CMK (cell line): ENCODE measurements at regions not wholly inside any gene's neighbourhood (a gene's known extent, or its start where the extent isn't known, plus 50 kb on each side); places are given as distances from the start of the nearest gene placed in this dataset.

Experiments
- DNase-seq: peaks from one replicate; pipeline ENCODE4 v3.0.0-alpha.2; 2010; ENCODE audit warnings: low read depth

DNA sequence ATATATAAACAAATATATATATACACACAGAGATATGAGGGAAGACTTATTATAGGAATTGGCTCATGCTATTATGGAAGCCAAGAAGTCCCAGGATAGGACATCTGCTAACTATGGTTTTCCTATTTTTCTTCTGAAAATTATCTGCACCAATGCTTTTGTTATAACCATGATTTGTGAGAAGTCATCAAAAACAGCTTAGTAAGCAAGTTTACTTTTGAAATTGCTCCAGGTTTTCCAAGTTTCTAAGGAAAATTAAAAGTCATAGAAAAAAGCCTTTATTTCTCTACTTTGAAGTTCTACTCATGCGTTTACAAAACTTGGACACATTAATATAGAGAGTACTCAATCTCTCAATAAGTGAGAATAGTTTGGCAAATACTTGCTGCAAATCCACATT is 213.1 kb downstream of the TRAM1L1 start:
- DNase-seq: no peak

DNA sequence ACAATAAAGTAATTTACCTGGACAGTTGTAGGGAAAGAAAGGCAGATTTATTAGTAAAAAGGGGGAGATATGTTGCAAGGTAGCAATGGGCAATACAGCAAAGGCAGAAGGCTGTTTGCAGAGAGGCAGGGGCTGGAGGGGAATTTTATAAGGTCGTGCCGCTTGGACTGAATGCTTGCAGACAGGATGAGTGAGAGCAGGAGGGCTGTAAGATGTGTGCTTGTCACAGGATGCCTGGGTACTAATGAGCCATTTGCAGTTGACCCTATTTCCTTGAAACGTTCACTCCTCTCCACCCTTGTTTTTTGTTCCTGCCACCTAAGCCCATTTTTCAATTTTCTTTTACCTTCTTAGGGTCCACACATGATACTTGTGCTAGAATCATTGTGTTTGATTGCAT is 214.7 kb downstream of the TRAM1L1 start:
- no peak for DNase-seq

DNA sequence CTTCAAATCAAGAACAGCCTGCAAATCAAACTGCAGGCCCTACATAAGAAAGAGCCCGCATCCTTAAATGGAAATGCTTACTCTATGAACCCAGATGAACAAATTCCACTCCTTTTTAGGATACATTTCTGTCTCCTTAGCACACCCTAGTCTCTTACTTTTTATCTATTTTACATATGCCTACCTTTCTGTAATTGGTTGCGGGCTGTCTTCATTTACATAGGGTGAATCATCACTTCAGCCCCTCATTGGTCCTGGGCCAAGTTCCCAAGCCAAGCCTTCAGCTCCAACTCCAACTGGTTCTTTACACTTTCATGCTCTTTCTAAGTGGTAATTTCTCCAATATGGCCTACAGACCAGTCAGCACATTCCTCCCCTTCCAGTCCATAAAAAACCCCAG is 219.3 kb downstream of the TRAM1L1 start:
- no peak for DNase-seq

DNA sequence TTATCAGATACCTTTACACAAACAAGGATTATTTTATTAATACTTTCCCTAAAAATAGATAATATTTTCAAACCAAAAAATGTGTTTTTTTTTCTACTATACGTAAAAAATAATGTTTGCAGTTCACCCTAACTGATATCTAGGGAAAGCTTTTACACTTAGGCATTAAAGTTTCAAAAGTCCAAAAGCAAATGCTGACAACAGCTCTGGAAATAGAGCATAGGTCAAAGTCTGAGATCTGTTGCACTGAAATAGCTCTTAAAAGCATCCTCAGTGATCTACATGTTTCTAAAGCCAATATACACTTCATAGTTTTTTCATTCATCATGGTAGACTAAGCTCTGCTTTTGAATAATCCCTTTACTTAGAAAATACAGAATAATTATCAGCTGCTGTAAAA is 222.8 kb downstream of the TRAM1L1 start:
- no peak for DNase-seq

DNA sequence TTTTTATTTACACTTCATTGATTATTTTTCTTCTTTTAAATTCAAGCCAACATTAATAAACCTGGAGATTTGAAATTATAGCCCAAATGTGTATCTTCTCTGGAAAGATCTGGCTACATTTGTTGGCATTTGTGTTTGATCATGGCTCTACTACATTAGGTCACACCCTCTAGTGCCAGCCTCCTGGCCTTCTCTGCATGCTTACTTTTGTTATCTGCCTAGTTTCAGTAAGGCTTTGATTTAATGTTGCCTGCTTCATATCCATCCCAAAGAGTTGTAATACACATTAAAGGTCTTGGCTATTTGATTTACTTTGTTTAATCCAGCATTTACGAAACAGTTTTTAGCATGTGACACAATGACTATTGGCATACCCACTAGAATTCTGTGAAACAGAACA is 224.5 kb downstream of the TRAM1L1 start:
- no peak for DNase-seq

DNA sequence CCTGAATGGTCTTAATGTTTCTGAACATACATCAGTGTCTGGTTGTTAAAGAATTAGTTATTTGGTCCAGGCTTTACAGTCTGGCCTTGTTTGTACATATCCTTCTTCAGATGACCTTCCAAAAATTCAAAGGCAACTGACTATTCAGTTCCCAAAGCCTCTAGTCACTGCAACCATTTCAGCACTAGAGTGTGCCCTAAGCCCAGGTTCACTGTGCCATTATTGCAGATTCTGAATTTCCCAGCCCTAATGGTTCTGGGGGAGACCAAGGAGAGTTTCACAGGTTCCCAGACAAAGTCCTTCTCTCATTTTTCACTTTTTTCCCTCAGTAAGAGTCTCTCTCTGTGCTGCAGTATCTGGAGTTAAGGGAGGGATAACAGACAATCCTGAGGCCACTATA is 235.8 kb downstream of the TRAM1L1 start:
- DNase-seq: no peak

DNA sequence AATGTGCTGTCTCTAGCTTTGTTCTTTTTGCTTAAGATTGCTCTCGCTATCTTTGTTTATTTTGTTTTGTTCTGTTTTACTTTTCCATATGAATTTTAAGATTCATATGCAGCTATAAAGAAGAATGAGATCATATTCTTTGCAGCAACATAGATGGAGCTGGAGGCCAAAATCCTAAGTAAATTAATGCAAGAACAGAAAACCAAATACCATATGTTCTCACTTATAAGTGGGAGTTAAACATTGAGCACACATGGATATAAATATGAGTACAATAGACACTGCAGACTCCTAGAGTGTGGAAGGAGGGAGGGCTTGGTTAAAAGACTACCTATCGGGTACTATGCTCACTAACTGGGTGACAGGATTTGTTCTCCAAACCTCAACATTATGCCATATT is 237.8 kb downstream of the TRAM1L1 start:
- no peak for DNase-seq

DNA sequence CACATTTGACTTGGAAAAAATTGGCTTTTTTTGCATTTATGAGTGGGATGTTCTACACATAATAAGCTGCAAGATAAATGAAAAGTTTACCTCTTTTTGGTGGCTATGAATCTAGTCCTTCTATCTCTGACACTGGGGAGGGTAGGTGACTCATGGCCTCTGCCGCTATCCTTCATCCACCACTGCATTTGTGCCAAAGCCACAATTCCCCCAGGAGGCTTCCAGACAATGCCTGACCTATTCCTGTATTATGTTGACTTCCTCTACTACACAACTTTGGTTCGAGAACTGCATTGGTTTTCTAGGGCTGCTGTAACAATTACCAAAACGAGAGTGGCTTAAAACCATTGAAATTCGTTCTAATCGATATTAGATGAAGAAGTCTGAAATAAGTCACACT is 245.6 kb downstream of the TRAM1L1 start:
- no peak for DNase-seq

DNA sequence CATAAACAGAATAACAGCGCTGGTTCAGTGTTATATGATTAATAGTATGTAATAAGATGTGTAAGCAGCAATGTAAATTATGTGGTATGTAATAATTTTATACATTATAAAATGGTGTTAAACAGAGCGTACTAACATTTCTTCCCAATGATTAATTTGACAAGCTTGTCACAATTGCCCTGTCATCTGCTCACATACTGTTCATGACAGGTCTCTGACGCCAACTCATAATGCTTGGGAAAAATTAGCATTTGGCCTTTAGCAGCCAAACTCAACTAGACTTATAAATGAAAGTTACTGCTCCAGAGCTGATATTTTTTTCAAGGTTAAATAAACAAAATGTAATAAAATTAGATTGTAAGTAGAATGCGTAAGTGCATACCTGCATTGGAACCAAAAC is 246.8 kb downstream of the TRAM1L1 start:
- no peak for DNase-seq

DNA sequence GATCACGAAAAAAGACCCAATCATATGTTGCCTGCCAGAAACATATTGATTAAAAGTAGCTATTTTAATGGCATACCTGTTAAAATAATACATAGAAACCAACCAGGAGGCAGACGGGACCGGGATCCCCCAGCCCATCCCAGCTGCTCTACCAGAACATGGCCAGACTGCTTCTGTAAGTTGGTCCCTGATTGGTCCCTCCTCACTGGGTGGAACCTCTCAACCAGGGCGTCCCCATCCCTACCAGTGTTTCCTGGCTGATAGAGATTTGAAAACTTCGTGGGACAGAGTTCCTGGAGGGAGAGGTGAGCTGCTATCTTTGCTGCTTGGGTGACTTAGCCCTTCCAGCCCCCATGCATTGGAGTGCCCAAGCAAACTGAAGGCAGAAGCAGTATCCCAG is 256.2 kb downstream of the TRAM1L1 start:
- no peak for DNase-seq

DNA sequence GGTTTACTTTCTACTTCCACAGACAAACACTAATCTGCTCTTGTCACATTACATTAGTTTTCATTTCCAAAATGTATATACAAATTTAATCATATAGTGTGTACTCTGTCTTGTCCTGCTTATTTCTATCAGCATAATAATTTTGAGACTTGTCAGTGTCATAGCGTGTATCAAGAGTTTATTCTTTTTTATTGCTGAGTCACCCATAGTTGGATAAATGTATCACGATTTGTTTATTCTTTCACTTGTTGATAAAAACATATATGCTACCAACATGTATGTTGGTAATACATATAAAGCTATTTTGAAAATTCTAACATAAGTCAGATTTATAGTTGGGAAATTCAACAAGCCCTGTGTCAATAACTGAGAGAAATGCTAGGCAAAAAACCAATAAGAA is 261.2 kb downstream of the TRAM1L1 start:
- DNase-seq: no peak

DNA sequence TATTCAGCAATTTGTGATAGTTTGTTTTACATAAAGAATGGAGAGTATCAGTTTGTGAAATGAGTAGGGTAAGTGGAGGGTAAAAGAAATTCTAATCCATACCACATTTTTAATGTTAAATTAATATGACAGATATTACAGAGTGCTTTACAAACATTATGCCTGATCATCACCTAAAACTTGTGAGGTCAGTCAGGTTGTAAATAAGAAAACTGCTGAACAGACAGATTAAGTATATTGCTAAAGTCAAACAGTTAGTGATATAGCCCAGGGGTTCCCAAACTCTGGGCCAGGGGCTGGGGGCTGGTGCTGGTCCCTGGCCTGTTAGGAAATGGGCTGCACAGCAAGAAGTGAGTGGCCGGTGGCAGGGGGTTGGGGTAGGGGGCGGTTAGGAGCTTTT is 273.6 kb downstream of the TRAM1L1 start:
- no peak for DNase-seq

DNA sequence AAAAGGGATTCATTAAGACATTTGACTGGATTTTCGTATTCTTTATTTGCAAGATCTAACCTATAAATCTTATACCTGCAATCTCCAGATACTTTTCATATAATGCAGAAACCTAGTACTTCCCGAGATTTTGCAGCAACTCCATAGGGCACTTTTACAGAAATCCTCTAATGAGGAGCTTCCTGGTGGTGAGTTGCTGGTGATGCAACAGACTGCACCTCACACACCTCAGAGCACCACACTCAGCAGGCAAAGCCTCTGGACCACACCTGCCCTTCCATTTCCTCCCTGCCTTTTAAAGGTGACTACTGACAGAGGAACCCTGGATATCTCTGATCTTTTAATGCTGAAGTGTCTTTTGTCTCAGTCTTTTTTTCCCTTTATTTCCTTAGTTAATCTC is 289.4 kb downstream of the TRAM1L1 start:
- no peak for DNase-seq

DNA sequence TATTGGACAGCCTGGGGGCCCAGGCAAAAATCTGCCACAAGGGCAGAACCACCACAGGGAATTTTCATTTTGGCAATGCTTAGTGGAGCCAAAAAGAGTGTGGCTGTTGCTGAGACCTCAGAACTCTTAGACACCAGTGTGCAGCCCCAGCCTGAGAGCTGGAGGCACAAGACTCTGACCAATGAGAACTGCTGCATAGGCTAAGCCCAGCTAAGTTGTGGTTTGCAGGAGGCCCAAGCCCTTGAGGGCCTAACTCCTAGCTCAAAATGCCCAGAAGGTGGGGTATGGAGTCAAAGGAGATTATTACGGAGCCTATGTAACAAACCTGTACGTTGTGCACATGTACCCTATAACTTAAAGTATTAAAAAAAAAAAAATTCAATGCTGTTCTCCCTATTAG is 296.7 kb downstream of the TRAM1L1 start:
- no peak for DNase-seq

DNA sequence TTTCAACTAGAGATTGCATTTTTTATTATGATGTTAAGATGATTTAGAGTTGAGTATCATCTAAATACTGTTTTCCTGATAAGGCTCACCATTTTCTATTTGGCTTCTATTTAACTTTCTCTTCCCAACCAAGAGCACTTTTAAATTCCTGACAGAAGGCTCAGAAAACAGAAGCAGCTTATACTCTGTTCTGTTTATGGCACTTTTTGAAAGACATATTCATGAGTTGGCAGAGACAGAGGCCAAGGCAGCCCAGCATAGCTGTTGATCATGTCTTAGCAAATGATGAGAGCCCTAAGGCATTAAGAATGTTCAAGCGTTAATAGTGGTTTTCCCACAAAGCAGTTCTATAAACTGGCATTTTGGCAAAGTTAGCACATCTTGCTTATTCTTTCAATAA is 330.3 kb downstream of the TRAM1L1 start:
- DNase-seq: no peak

DNA sequence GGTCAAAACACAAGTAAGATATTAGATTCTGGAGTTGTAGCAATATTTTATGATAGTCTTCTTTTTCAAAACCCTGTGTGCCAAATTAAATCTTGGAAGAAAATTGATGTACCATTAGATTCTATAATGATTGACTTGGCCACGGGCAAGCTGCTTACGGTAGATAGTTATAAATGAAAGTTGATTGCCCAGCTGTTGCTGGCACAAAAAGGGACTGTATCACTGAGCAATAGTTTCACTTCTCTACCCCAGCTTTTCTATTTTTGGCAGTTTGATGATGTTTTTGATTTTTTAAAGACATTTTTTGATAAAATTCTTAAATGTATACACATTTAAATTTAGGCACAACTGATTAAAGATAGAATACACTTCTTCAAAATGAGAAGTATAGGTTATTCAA is 333.3 kb downstream of the TRAM1L1 start:
- no peak for DNase-seq

DNA sequence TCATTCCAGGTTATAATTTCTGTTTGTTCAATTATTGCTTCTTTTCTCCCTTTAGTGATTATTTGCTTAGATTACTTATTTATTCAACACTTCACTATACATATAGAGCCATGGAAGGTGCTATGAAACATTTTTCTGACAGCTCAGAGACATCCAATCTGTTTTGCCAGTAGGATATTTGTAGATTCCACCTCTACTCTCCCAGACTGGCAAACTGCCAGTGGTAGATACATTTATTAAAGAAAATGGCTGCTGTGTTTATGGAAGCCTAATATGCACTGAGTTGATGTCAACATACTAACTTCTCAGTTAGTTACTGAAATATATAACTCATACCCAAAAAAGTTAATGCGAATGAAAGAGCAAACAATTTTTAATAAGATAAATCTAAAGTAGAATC is 348.6 kb downstream of the TRAM1L1 start:
- no peak for DNase-seq

DNA sequence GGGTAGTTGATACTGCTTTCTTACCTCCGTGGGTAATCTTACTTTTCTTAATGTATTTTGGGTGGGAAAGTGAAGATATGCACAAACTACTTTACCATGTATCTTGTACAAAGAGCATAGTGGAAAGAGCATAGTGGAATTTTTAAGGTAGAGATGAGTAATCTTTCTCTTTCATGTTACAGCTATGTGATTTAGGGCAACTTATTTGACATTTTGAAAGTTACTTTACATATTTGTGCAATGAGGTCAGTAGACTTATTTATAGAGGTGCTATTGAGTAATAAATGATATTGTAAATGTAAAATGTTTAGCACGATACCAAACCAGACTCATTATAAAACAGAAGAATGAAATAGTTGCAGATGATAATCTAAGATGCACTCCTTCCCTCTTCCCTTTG is 351.2 kb downstream of the TRAM1L1 start:
- DNase-seq: no peak

DNA sequence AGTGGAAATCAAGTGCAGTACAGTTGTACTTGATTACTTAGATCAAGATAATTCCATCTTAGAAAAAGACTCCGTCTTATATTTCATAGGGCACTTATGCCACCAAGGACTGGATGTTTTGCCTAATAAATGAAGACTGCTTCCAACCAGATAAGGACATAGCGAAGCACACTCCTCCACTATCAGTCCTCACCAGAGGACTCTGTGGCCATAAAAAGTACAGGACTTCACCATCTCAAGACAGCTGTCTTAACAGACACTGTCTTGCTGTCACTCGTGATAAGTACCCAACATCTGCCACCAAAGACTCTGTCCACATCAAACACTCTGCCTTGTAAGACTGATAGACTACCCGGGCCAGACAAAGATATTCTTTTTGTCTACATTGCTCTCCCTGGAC is 352.0 kb downstream of the TRAM1L1 start:
- DNase-seq: peak; percentile 97

DNA sequence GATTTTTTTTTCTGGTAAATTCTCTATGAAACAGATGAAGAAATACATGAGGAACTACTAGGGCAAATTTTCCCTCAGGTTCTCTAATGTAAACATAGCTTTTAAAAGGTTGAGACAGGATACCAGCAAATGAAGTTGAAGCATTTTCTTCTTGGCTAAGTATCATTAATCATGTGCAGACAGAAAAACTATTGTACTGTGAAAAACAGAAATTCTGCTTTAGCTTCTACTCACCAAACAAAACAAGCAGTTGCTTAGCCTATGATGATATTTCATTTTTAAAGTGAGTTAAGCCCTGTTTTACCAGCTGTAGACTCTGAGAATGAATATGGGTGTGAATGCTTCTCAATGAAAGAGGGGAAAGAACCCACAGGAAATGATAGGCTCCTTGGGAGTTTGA is 358.9 kb downstream of the TRAM1L1 start:
- DNase-seq: no peak

DNA sequence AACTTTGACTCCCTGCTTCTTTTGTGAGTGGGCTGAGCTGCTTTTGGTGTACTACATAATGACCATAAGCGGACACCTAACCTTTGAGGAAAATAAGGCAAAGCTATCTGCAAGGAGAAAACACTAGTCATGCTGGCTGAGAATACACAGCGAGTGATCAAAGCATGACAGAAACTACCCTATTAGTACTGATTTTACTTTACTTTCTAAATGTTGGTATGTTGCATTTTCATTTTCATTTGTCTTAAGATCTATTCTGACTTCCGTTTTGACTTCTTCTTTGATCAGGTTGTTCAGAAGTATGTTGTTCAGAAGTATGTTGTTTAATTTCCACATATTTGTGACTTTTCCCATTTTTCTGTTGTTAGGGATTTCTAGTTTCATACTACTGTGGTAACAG is 361.1 kb downstream of the TRAM1L1 start:
- no peak for DNase-seq

DNA sequence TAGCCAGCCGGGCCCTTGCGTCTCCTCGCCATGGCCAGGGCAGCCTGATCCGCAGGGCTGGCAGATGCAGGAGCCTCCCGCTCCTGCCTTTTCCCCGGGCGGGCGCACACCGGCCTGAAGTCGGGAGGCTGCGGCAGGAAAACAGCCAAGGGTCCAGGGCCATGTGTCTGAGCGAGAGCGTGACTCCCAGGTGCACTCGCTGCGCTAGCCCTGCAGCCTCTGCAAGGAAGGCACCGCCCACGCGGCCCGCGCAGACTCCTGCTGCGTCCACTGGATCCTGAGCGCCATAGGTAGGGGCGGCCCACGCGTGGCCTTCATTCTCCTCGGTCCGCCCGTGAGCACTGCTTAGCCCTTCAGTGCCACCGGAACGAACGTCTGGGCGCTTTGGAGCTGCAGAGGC is 379.9 kb downstream of the TRAM1L1 start:
- no peak for DNase-seq

DNA sequence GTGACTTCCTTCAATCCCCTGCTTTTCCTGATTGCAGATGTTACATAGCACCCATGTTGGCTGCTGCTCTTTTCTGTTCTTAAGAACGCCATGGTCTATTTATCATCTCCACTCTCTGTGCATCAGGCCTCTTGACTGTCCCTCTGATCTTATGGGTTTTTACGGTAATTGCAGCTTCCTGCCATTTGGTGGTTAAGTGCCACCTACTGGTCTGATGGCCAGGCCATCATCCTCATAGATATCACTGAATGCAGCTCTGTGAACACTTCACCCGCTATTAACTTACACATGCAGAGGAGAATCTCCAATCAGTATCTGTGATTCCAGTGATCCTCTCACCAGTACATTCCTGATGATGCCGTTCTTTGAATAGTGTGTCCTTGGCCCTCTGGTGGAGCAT is 382.4 kb downstream of the TRAM1L1 start:
- no peak for DNase-seq

DNA sequence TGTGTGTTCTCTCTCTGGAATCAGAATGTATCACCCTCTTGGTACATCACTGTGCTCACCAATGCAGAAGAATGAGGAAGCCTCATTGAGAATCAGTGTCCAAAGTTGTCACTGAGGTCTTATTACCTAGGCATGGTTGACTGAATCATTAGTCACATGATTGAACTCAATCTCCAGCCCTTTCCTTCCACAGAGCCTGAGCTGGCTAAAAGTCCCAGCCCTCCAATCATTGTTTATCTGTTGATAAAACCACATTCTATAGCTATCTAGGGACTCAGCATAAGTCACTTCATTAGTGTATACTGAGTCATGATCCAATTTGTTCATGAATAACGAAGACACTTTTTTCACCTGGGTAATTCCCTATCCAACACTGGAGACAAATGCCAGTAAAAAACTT is 396.8 kb downstream of the TRAM1L1 start:
- no peak for DNase-seq

DNA sequence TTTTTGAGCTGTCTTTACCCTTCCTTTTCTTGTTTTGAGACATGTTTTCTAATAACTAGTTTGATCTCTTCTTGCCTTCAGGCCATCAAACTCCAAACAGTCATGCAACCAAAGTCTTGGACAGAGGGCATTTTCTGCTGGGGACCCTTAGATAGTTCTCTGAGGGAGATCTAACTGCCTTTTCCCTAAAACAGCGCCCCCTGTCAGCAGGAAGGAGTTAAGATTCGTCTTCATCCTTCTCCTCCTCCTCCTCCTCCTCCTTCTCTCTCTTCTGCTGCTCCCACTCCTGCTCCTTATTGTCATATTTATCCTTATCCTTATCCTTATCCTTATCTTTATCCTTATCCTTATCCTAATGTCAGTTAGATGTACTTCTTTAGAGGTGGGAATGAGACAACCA is 417.2 kb downstream of the TRAM1L1 start:
- DNase-seq: no peak

DNA sequence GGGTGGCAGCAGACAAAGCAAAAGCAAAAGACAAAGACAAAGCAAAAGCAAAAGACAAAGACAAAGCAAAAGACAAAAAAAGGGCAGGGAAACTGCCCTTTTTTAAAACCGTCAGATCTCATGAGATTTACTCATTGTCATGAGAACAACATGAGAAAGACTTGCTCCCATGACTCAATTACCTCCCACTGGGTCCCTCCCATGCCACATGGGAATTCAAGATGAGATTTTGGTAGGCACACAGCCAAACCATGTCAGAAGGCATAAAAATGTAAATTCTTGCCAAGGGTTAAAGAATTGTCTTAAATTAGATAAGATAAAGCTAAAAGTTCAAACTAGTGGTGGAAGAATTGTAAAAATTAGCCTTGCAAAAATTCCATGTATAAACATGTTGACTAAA is 419.7 kb downstream of the TRAM1L1 start:
- no peak for DNase-seq
